Type B pancreatic cell (in vitro differentiated cells): ENCODE measurements at regions not wholly inside any gene's neighbourhood (a gene's known extent, or its start where the extent isn't known, plus 50 kb on each side); places are given as distances from the start of the nearest gene placed in this dataset.

Experiments
- DNase-seq: peaks from one replicate; pipeline ENCODE4 v3.0.0; 2021; ENCODE audit warnings: mixed read lengths; ENCODE audit not compliant: unreplicated experiment; ENCODE audit errors: extremely low spot score
- H3K27ac Mint-ChIP-seq: 2 replicates; pipeline ENCODE4 v1.8.0; 2021; ENCODE audit warnings: mild to moderate bottlenecking, mixed read lengths
- H3K27me3 Mint-ChIP-seq: 2 replicates; pipeline ENCODE4 v1.8.0; 2021; ENCODE audit warnings: mixed read lengths
- H3K36me3 Mint-ChIP-seq: 2 replicates; pipeline ENCODE4 v1.8.0; 2021; ENCODE audit warnings: mixed read lengths
- H3K4me1 Mint-ChIP-seq: one replicate; pipeline ENCODE4 v1.8.0; 2021; ENCODE audit warnings: mixed read lengths; ENCODE audit not compliant: unreplicated experiment
- H3K4me3 Mint-ChIP-seq: 2 replicates; pipeline ENCODE4 v1.8.0; 2021; ENCODE audit warnings: mild to moderate bottlenecking, mixed read lengths
- H3K9me3 Mint-ChIP-seq: 2 replicates; pipeline ENCODE4 v1.8.0; 2021; ENCODE audit warnings: mixed read lengths
- CTCF ChIP-seq: fragments of 200-600 bp; sonication (generic); conservative IDR thresholded peaks from 2 replicates; pipeline ENCODE4 v1.5.0; 2021; ENCODE audit warnings: antibody characterized with exemption, mild to moderate bottlenecking

GRCh38 chr3:153973722-153974265, 147.4 kb upstream of the ARHGEF26 start:
- H3K4me1 Mint-ChIP-seq, result peaks cover 9% of the 10 kb centered on the region
- DNase-seq, result no peak
- H3K27ac Mint-ChIP-seq, result no peak overlapping the region
- no peak for TF ChIP-seq CTCF
- H3K36me3 Mint-ChIP-seq, result no peaks in the 10 kb centered on the region
- H3K4me3 Mint-ChIP-seq, result no peak overlapping the region
- no peaks in the 10 kb centered on the region for H3K9me3 Mint-ChIP-seq
- H3K27me3 Mint-ChIP-seq, result no peaks in the 10 kb centered on the region

GRCh38 chr3:153974614-153975013, 146.6 kb upstream of the ARHGEF26 start:
- no peak for TF ChIP-seq CTCF
- Mint-ChIP-seq H3K9me3 (no peaks in the 10 kb centered on the region), H3K27me3 (no peaks in the 10 kb centered on the region), H3K4me3 (no peak overlapping the region), H3K4me1 (peaks cover 9% of the 10 kb centered on the region), H3K27ac (no peak overlapping the region), H3K36me3 (no peaks in the 10 kb centered on the region)
- DNase-seq, result no peak

GRCh38 chr3:153976891-153977554, 144.2 kb upstream of the ARHGEF26 start:
- Mint-ChIP-seq H3K4me1 (peaks cover 9% of the 10 kb centered on the region), H3K27me3 (no peaks in the 10 kb centered on the region), H3K36me3 (no peaks in the 10 kb centered on the region), H3K9me3 (peaks cover 3% of the 10 kb centered on the region), H3K4me3 (no peak overlapping the region), H3K27ac (no peak overlapping the region)
- no peak for TF ChIP-seq CTCF
- no peak for DNase-seq

GRCh38 chr3:153978006-153978405, 143.2 kb upstream of the ARHGEF26 start:
- Mint-ChIP-seq H3K4me1 (peaks cover 7% of the 10 kb centered on the region), H3K27ac (no peak overlapping the region), H3K4me3 (no peak overlapping the region), H3K36me3 (no peaks in the 10 kb centered on the region), H3K27me3 (no peaks in the 10 kb centered on the region), H3K9me3 (peaks cover 6% of the 10 kb centered on the region)
- no peak for DNase-seq
- TF ChIP-seq CTCF, result no peak

GRCh38 chr3:153979418-153980251, 141.6 kb upstream of the ARHGEF26 start:
- Mint-ChIP-seq H3K9me3 (peaks cover 6% of the 10 kb centered on the region), H3K4me1 (peaks cover 6% of the 10 kb centered on the region), H3K27me3 (no peaks in the 10 kb centered on the region), H3K27ac (no peak overlapping the region), H3K36me3 (no peaks in the 10 kb centered on the region), H3K4me3 (no peak overlapping the region)
- TF ChIP-seq CTCF, result no peak
- DNase-seq, result no peak
